ENCODE measurements at regions not wholly inside any gene's neighbourhood (a gene's known extent, or its start where the extent isn't known, plus 50 kb on each side); places are given as distances from the start of the nearest gene placed in this dataset.

DNA sequence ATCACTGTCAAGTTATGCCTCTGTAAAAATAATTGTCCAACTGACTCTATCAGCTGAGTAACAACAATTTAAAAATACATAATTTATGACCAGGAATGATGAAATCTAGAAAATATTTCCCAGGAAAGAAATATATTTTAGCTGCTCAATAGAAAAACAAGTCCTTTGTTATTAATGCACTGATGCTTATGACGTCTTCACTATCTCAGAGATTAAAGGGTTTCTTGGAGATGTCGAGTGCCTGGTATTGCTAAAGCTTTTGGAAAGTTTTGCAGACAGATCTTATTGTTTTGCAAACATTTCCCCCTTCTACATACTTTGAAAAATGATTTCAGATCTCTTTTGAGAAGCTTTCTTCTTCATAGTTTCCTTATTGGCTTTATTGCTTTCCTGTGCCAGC is 154.6 kb upstream of the RPS6KA3 start (continued):
- TF ChIP-seq, protein P1, sequence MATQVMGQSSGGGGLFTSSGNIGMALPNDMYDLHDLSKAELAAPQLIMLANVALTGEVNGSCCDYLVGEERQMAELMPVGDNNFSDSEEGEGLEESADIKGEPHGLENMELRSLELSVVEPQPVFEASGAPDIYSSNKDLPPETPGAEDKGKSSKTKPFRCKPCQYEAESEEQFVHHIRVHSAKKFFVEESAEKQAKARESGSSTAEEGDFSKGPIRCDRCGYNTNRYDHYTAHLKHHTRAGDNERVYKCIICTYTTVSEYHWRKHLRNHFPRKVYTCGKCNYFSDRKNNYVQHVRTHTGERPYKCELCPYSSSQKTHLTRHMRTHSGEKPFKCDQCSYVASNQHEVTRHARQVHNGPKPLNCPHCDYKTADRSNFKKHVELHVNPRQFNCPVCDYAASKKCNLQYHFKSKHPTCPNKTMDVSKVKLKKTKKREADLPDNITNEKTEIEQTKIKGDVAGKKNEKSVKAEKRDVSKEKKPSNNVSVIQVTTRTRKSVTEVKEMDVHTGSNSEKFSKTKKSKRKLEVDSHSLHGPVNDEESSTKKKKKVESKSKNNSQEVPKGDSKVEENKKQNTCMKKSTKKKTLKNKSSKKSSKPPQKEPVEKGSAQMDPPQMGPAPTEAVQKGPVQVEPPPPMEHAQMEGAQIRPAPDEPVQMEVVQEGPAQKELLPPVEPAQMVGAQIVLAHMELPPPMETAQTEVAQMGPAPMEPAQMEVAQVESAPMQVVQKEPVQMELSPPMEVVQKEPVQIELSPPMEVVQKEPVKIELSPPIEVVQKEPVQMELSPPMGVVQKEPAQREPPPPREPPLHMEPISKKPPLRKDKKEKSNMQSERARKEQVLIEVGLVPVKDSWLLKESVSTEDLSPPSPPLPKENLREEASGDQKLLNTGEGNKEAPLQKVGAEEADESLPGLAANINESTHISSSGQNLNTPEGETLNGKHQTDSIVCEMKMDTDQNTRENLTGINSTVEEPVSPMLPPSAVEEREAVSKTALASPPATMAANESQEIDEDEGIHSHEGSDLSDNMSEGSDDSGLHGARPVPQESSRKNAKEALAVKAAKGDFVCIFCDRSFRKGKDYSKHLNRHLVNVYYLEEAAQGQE (IDR thresholded peaks at IDR 0.05; ENCODE audit: low read depth): no peak
- TF ChIP-seq CEBPB (IDR thresholded peaks at IDR 0.05; ENCODE audit: low read depth) (no peak), JUND (IDR thresholded peaks at IDR 0.05) (no peak), ELF1 (IDR thresholded peaks at IDR 0.05; ENCODE audit: borderline replicate concordance, low read depth) (no peak), FOSL1 (IDR thresholded peaks at IDR 0.05; ENCODE audit: low read depth) (no peak)

DNA sequence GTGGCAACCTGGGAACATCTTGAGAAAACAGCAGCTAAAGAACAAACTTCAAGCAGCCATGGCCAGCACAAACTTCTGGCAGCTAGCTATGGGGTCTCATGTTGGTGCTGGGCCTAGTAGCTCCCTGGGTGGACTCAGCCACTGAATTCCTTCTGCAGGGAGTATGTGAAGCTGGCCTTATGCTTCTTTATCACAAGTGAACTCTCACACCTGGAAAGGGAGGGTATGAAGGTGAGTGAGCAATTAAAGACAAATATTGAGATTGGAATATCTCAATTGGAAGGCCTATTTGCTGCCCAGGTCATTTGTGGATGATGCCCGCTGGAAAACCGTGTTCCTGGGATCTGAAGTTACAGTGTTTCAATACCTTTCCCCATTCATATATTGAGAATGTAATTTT is 153.3 kb upstream of the RPS6KA3 start:
- no peak overlapping the region for H3K4me2 ChIP-seq (ENCODE audit: low read length)
- no peaks in the 10 kb centered on the region for H3K36me3 ChIP-seq (ENCODE audit: control insufficient read depth in 1 of 2, insufficient read depth in 2 of 2, low read length in 2 of 2)
- DNase-seq (ENCODE audit: low read depth, low spot score): no peak
- no peaks in the 10 kb centered on the region for H4K20me1 ChIP-seq (ENCODE audit: insufficient read depth)
- ChIA-PET RAD21 (ENCODE audit: low non-redundant PET in 1 of 2, low total read pairs in 2 of 2, uncharacterized antibody in 2 of 2, unreplicated experiment in 2 of 2) (no interaction called here), CTCF (no interaction called here), POLR2A (no interaction called here)
- H3K27me3 ChIP-seq (ENCODE audit: insufficient read depth, low read length): no peaks in the 10 kb centered on the region
- ATAC-seq: no peak
- no peaks in the 10 kb centered on the region for H3K79me2 ChIP-seq (ENCODE audit: insufficient read depth, low read length)
- no peak overlapping the region for H3K4me3 ChIP-seq (replicated peaks in 1 of 2; ENCODE audit: low read depth in 1 of 2, low read length in 2 of 2)
- no peaks in the 10 kb centered on the region for H3K9me3 ChIP-seq (ENCODE audit: control insufficient read depth in 1 of 2, insufficient read depth in 1 of 2, low read depth in 1 of 2, low read length in 2 of 2)
- no peak overlapping the region for H3K27ac ChIP-seq (ENCODE audit: low read depth, low read length)
- no TSS peak for BruUV-seq (replicated peaks)
- TF ChIP-seq EGR1 (IDR thresholded peaks at IDR 0.05; ENCODE audit: low read depth) (no peak), ZNF274 (IDR thresholded peaks at IDR 0.05; ENCODE audit: low read depth, low read length) (no peak), SP1 (IDR thresholded peaks at IDR 0.05; ENCODE audit: low read depth) (no peak), FOSL1 (IDR thresholded peaks at IDR 0.05; ENCODE audit: low read depth) (no peak), YY1 (IDR thresholded peaks at IDR 0.05; ENCODE audit: extremely low read depth, insufficient replicate concordance, low read depth, low read length) (no peak), ATF3 (IDR thresholded peaks at IDR 0.05) (no peak), ZFX (IDR thresholded peaks at IDR 0.05) (no peak)
- TF ChIP-seq, protein P2, sequence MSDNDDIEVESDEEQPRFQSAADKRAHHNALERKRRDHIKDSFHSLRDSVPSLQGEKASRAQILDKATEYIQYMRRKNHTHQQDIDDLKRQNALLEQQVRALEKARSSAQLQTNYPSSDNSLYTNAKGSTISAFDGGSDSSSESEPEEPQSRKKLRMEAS (IDR thresholded peaks at IDR 0.05): no peak
- H2AFZ ChIP-seq (ENCODE audit: low read depth, low read length, poor library complexity, severe bottlenecking): no peak overlapping the region
- H3K4me1 ChIP-seq (ENCODE audit: control insufficient read depth in 1 of 2, insufficient read depth in 2 of 2, low read length in 2 of 2): no peaks in the 10 kb centered on the region
- intact Hi-C loops (cut with micrococcal nuclease): no loop called here
- no peaks in the 10 kb centered on the region for H3K9me2 ChIP-seq (ENCODE audit: insufficient read depth)
- no peak overlapping the region for H3K9ac ChIP-seq (ENCODE audit: low read length)
